ENCODE measurements at regions not wholly inside any gene's neighbourhood (a gene's known extent, or its start where the extent isn't known, plus 50 kb on each side); places are given as distances from the start of the nearest gene placed in this dataset.

DNA sequence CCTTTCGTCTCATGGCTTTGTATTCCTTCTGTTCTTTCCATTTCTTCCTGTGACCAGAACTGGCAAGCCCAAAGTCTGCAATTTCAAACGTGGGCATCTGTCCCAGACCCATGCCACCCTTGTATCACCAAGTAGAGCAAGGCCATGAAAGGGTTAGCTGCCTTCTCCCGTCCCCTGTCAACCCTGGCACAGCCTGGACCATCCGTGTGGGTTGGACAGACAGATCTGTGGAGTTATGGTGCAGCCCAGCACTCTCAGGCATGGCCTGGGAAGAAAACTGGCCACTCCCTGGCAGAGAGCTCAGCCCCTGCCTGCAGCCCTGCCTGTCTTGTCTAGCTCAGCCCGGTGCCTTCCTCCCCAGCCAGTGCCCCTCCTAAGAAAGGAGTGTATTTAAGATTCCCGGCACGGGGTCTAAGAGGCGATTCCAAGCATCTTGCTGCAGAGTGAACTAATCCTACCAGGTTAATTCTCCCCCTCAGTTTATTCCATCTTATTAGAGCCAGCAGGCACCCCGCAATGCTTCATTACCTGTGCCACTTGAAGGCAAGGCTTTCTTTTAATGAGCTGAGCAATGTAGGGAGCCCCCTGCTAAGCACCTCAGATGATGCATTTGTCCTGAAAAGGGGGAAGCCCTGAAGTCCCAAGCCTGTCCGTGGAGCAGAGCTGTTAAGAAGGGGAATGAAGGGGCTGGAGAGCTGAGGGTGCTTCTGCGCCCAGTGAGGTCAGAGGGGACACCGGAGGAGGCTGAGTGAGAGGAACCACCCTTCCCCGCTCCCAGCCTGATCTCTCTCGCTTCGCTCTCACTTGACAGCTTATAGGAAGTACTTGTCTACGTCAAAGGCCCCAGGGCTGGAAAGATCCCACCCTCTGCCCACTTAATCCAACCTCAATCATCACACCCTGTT lies 130.6 kb downstream of the SPATA19 start:
- TF ChIP-seq GATA2 (IDR thresholded peaks at IDR 0.05; ENCODE audit: low read depth, low read length): no peak
- TF ChIP-seq GATA3 (IDR thresholded peaks at IDR 0.05; ENCODE audit: low read depth, low read length): no peak

DNA sequence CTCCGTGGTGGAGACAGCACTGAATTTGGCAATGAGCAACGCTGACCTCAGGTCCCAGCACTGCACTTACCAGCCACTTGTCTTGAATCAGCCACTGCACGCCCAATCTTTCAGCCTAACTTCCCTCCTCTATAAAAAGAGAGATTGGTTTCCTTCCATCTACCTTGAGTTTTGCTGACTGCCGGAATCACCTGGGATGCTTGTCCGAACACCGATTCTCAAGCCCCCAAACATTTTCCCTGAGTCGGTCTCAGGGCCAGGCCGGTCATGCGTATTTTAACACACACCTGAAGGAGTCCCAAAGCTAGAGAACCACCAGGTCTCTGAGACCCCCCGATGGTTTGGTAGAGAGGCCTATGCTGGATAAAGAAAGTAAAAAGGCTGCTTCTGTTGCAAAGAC lies 131.5 kb downstream of the SPATA19 start:
- TF ChIP-seq GATA3 (IDR thresholded peaks at IDR 0.05; ENCODE audit: low read depth, low read length) (no peak), GATA2 (IDR thresholded peaks at IDR 0.05; ENCODE audit: low read depth, low read length) (no peak)

DNA sequence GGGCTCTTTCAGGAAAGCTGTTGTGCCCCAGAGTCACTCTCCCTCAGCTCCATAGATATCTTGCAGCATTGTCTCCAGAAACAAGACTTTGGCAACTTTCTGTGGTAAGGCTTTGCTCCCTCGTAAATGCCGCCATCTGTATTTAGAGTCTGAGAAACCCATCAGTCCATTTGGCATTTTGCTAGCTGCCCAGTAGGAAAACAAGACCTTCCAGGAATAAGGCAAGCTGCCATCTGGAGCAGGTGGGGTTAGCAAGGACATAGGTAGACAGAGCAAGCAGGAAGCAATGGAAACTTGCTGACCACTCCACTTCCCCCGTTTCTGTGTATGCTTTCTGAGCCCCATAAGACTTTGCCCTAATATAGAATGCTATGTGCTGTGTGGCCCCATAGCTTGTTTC lies 131.9 kb downstream of the SPATA19 start:
- no peak for TF ChIP-seq GATA3 (IDR thresholded peaks at IDR 0.05; ENCODE audit: low read depth, low read length)
- no peak for TF ChIP-seq GATA2 (IDR thresholded peaks at IDR 0.05; ENCODE audit: low read depth, low read length)

DNA sequence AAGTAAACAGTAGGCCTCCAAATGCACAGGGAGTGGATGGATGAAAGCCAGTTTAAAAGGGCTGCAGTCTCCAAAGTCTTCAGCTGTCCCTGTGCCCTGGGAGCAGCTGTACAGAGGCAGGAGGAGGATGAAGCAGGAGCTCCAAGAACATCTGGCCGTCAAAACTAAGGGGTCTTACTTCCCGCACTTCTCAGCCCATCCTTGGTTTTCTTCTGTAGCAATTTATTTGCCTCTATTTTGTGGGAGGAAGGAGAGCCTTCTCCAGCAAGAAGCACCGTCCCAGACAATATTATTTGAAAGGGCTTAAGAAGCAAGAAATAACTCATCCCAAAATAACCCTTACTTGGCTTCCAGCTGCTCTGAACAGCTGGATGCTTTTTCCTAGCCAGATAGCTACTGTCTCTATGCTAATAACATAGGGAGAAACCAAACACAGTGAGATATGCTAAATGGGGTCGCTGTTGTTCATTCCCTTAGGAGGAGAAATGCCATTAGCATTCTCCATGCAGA lies 133.2 kb downstream of the SPATA19 start:
- TF ChIP-seq GATA2 (IDR thresholded peaks at IDR 0.05; ENCODE audit: low read depth, low read length) (no peak), GATA3 (IDR thresholded peaks at IDR 0.05; ENCODE audit: low read depth, low read length) (no peak)

DNA sequence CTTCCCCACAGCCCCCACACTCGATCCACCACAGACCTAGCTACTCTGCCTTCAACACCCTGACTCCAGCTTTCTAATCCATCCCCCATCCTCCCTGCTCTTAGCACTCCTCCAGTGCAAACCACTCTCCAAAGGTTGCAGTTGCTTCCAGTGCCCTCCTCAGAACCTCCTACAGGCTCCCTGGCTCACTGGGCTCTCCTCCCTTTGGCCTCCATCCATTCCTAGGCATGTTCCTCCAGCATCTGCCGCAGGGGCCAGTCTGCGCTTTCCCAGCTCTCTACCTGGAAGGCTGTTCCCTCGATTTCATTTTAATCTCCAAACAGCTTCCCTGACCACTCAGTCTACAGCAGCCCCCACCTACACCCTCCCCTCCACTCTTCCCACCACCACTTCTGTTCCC lies 133.8 kb downstream of the SPATA19 start:
- TF ChIP-seq GATA2 (IDR thresholded peaks at IDR 0.05; ENCODE audit: low read depth, low read length) (no peak), GATA3 (IDR thresholded peaks at IDR 0.05; ENCODE audit: low read depth, low read length) (no peak)

DNA sequence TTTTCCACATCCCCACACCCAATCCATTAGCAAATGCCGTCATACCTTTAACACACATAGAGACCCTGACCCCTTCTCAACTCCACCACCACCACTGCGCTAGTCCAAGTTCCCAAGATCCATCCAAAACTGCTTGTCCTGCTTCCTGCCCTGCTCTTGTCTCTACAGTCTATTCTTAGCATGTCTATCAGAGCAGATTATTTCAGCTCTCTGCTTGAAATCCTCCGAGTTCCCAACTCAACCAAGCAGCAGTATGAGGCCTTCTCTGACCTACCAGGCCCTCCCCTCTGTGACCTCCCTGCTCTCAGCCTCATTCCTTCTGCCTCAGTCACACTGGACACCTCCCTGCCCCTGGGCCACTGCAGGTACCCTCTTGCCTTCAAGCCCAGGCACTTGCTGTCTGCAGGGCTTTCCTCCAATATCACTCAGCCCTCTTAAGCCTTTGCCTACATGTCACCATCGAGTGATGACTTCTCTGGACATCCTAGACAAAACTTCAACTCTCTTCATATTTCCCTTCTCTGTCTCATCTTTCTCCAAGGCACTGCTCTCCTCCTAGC lies 134.6 kb downstream of the SPATA19 start:
- TF ChIP-seq GATA2 (IDR thresholded peaks at IDR 0.05; ENCODE audit: low read depth, low read length) (no peak), GATA3 (IDR thresholded peaks at IDR 0.05; ENCODE audit: low read depth, low read length) (no peak)

DNA sequence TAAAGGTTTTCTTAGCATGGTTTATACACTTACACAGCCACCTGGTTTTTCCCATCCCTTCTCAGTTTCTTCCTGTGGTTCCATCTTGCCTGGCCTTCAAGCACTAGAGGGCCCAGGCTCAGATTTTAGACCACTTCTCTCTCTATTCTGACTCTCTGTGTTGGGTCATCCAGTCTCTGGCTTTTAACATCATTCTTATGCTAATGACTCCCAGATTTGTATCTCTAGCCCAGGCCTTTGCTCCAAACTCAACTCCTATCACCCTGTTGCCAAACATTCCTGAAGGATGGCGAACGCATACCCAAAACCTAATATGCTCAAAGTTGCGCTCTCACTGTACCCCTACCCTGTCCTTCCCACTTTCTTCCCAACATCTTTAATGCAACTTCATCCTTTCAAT lies 135.1 kb downstream of the SPATA19 start:
- TF ChIP-seq GATA3 (IDR thresholded peaks at IDR 0.05; ENCODE audit: low read depth, low read length): no peak
- TF ChIP-seq GATA2 (IDR thresholded peaks at IDR 0.05; ENCODE audit: low read depth, low read length): no peak

DNA sequence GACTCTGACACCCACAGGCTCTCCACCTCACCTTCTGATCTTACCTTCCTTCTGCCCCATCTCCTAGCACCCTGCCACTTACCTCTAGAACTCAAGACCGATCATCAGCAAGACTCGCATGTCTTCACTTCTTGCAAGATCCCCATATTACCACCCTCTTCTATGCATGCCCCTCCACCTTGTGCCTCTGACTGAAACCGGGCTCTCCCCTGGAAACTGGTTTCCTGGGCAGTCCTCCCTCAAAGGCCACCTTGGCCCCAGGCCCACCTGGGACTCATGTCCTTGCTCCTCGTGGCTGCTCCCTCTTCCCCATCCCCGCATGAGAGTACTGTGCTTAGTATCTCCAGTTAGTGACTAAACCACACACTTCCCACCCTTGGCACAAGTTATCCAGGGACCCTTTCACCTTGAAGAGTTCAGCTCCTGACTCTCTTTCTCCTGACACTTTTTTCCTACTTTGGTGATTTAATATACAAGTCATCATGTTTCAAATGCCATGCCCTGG lies 136.7 kb downstream of the SPATA19 start:
- TF ChIP-seq GATA3 (IDR thresholded peaks at IDR 0.05; ENCODE audit: low read depth, low read length) (no peak), GATA2 (IDR thresholded peaks at IDR 0.05; ENCODE audit: low read depth, low read length) (no peak)

DNA sequence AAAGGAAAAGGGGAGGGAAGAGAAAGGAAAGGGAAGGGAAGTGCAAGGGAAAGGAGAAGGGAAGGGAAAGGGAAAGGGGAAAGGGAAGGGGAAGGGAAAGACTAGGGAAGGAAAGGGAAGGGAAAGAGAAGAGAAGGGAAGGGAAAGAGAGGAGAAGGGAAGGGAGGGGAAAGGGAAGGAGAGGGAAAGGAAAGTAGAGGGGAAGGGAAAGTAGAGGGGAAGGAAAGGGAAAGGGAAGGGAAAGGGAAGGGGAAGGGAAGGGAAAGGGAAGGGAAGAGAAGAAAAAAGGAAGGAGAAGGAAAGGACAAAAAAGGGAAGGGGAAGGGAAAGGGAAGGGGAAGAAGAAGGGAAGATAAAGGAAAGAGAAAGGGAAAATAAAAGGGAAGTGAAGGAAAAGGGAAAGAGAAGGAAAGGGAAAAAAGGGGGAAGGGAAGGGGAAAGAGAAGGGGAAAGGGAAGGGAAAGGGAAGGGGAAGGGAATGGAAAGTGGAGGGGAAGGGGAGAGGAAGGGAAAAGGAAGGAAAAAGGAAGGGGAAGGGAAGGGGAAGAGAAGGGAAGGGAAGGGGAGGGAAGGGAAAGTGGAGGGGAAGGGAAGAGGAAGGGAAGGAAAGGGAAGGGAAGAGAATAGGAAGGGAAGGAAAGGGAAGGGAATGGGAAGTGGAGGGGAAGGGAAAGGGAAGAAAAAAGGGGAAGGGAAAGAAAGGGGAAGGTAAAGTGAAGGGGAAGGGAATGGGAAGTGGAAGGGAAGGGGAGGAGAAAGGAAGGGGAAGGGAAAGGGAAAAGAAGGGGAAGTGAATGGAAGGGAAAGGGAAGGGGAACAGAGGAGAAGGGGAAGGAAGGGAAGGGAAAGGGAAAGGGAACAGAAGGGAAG lies 138.2 kb downstream of the SPATA19 start:
- no peak for TF ChIP-seq GATA3 (IDR thresholded peaks at IDR 0.05; ENCODE audit: low read depth, low read length)

DNA sequence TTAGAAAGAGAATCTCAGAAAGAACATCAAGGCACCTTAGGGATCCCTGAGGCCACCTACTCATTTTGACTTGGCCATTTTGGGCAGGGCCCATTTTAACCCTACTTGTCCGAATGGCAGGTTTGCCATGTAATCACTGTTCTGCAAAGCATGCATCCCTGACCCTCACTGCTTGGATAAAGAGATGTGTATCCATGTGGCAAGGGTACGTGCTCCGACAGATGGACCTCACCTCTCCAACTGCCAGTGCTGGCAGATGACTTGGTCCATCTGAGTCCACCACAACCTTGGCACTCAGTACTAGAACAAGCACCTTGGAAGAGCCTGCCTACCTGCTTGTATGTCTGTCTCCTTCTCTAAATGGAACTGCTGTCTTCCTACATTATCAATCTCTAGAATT lies 139.4 kb downstream of the SPATA19 start:
- TF ChIP-seq GATA3 (IDR thresholded peaks at IDR 0.05; ENCODE audit: low read depth, low read length): no peak

DNA sequence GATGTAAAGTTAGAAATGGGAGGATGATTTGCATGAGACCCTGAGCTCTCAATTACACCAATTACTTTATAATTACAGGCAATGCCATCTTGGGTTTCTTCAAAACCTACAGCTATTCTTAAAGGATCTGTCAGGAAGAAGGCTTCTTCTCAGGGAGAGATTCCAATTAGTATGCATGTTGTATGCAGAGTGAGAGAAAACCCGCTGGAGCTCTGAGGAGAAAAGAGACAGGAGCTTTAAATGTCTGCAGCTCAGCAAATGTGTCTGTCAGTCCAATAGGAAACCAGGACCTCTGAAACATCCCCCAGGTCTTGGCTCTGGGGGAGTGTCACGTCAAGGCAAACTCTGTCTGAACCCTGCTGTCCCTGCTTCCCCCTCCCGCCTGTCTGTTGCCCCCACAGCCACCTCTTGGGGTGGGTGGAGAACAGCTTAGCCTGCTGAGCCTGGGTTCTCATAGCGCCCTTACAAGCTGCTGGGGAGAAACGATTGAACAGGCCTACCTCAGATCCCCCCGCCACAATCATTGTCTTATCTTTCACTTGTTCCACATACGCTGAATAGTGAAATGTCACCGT lies 140.2 kb downstream of the SPATA19 start:
- TF ChIP-seq GATA3 (IDR thresholded peaks at IDR 0.05; ENCODE audit: low read depth, low read length) (no peak), GATA2 (IDR thresholded peaks at IDR 0.05; ENCODE audit: low read depth, low read length) (no peak)

DNA sequence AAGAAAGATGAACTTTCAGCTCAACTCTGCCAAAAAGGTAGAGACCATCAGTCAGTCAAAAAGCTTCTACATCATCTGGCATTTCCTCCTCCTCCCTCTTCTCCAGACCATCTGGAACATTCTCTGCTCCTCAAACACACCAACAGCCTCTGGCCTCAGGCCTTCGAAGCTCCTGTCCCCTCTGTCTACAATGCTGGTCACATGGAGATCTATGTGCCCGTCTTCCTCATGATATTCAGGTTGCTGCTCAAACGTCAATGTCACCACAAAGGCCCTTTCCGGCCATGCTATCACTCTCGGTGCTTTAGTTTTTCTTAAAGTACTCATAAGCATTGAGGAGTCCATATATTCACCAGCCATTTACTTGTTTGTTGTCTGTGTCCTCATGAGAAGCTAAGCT lies 146.2 kb downstream of the SPATA19 start:
- no peak for TF ChIP-seq GATA2 (IDR thresholded peaks at IDR 0.05; ENCODE audit: low read depth, low read length)
- TF ChIP-seq GATA3 (IDR thresholded peaks at IDR 0.05; ENCODE audit: low read depth, low read length): no peak

DNA sequence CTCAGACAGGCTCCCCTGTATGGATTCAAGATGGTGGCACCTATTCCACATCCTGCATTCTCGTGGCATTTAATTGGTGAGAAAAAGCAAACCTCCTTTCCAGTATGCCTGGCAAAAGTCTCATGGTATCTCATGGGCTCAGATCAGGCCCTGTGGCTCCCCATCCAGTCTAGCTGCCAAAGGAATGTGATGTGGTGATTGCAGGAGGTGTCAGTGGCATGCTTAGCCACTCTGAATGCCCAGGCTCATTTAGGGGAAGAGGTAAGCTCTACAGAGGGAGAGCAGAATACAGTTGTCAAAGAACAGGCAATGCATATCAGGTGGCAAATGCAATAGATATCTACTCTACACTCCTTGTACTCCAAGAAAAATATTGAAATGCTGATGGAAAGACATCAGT lies 146.7 kb downstream of the SPATA19 start:
- TF ChIP-seq GATA3 (IDR thresholded peaks at IDR 0.05; ENCODE audit: low read depth, low read length) (no peak), GATA2 (IDR thresholded peaks at IDR 0.05; ENCODE audit: low read depth, low read length) (no peak)
